Stimulated activated CD4-positive, alpha-beta T cell treated with anti-CD3 and anti-CD28 coated beads, Interleukin-2, amount 100 ng/mL, for 48 hours (primary cell): ENCODE measurements at regions not wholly inside any gene's neighbourhood (a gene's known extent, or its start where the extent isn't known, plus 50 kb on each side); places are given as distances from the start of the nearest gene placed in this dataset.
"Not testable (repeated sequence)": the region's sequence is repeated elsewhere in the genome, so short reads cannot be mapped to it uniquely, and the experiment has no call there.

Experiments
- DNase-seq, 2 donors: peaks; one replicate each; pipeline ENCODE4 v3.0.0-alpha.2; 2020

DNA sequence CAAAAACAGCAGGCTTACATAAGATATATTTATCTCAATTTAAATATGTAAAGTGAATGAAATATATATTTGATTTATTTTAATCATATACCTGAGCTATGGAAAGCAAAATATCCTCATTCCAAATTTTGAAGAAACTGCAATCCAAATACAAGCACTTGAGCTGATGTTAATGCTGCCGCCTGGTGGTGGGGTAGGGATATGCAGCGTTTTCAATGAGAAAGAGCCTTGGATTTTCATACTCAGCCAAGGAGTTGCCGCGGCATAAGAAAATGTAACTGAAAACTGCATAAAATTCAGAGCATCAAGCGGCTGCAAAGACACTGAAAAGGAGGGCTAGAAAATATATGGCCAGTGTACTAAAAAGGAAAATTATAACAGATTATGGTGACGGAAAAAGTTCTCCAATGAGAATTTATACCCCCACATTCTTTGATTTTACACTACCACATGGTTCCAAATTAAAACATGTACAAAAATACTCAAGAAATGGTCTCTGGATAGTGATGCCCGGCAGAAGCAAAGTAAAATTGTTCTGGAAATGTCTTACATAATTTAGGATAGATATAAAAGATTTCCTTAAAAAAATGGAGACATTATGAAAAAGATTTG, 660.3 kb upstream of the PITX2 start:
- peak; percentile 25 to 38 for DNase-seq

DNA sequence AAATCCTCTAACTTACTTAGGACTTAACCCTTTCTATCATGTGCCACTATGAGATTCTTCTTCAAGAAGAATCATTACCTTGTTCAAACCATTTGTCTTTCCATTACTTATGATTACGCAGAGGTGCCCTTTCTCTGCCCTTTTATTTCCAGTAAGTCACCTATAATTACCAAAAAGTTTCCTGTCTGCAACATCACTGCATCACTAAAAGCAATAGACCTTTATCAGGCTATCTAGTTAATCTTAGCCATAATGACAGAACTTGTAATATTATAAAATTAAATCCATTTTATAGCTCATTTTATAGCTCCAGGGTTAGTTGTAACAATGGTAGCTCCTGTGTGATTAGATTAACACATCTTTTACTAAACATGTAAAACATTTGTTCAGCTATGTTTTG, 673.6 kb upstream of the PITX2 start:
- DNase-seq, result no peak

DNA sequence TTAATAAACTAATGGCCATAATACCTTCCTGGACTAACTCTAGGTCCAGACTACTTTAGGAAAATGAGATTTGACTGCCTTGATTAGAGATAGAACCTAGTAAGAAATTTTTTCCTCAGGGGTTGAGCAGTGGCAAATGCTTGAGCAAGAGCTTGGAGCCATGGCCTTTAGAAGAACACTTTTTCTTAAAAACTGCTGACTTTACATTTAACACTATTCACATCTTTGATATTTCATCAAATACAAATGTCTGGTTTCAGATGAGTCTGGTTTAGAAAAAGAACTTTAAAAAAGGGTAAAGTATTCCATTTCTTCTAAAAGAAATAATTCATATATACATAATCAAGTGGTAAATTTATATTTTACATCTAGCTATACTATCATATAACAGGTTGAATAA, 680.9 kb upstream of the PITX2 start:
- no peak for DNase-seq

DNA sequence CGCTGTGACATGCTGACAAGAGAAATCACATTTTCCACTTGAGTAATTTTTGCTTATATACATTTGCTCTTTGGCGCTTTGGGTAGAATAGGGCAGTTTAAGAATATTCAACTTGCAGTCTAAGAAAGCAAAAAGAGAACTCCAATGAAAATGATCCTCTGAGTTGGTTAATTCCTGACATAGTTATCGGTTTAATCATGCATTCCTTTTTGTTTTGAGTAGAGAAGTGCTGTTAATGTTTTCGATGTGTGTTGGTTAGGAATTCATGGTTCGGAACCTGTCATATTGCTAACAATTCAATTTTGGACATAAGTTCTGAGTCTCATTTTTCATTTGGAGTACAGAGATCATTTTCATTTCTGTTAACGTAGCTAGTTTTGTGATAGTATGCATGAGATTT, 700.6 kb upstream of the PITX2 start:
- no peak for DNase-seq

DNA sequence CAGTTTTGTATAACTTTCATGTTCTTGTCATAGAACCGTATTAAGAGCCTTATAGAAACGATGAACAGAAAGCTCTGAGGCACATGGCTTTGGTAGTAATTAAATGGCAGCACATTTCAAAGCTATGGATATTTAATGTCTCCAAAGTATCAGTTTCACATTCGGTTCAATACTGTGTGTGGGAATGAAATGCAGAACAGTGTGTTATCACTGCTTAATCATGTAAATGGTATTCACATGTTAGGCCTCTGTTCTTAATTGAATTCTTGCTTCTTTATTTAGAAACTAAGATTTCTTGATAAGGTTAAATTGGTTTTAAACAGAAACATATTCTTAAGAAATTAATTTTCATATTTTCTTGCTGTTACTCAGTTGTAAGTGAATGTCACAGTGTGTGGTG, 701.0 kb upstream of the PITX2 start:
- no peak for DNase-seq

DNA sequence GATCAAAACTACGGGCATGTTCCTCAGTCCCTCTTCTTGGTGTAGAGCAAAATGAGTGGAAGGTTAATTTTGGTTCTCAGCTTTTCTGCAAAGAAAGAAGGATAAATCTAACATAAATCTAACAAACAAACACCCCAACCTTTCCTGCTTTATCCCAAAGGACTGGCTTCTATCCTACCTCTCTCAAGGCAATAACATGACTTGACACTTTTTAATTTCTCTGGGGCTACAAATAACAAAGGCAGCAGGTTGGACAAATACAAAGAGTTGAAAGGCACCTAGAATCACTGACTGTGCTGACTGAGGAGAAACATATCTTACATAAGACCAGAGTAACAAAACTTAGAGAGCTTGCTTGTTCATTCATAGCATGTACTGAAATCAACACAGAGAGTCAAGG, 703.6 kb upstream of the PITX2 start:
- DNase-seq, result no peak

DNA sequence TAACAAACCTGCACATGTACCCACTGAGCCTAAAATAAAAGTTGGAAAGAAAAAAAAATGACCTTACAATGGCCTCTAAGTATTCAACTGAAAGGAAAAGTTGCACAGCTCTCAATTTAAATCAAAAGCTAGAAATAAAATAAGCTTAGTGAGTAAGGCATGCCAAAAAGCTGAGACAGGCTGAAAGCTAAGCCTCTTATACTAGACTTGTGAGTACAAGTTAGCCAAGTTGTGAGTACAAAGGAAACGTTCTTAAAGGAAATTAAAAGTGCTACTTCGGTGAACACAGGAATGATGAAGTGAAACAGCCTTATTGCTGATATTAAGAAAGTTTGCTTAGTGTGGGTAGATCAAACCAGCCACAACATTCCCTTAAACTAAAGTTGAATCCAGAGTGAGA, 707.9 kb upstream of the PITX2 start:
- DNase-seq, result no peak

DNA sequence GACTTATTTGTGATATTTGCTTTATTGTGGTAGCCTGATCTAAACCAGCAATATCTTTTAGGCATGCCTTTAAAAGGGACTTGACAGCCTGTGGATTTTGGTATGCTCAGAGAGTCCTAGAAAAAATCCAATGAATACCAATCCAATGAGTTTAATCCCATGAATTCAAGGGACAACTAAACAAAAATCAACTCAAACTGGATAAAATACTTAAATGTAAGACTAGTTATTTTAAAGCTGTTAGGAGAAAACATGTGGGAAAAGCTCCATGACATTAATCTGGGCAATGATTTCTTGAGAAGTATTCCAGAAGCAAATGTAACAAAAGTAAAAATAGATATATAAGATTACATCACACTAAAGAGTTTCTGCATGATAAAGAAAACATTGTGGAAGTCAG, 711.5 kb upstream of the PITX2 start:
- no peak for DNase-seq

DNA sequence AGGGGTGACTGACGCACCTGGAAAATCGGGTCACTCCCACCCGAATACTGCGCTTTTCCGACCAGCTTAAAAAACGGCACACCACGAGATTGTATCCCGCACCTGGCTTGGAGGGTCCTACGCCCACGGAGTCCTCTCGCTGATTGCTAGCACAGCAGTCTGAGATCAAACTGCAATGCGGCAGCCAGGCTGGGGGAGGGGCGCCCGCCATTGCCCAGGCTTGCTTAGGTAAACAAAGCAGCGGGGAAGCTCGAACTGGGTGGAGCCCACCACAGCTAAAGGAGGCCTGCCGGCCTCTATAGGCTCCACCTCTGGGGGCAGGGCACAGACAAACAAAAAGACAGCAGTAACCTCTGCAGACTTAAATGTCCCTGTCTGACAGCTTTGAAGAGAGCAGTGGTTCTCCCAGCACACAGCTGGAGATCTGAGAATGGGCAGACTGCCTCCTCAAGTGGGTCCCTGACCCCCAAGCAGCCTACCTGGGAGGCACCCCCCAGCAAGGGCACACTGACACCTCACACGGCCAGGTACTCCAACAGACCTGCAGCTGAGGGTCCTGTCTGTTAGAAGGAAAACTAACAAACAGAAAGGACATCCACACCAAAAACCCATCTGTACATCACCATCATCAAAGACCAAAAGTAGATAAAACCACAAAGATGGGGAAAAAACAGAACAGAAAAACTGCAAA, 714.5 kb upstream of the PITX2 start:
- DNase-seq, result not testable (repeated sequence)

DNA sequence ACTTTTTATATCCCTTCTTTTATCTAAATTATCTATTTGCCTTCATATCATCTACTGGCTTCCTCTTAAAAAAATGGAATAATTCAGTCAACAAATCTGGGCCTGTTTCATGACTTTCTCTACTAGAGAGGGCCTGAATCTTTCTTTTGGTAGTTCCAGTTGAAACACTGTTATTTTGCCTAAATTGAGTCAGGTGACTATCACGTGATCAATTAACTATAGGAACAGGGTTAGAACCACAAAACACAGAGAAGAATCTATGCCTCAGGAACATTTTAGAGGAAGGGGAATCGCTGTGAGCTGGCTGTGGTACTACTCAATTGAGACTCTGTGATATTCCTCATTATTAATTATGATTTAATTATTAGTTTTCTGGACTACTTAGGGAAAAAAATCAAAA, 736.7 kb upstream of the PITX2 start:
- DNase-seq, result no peak

DNA sequence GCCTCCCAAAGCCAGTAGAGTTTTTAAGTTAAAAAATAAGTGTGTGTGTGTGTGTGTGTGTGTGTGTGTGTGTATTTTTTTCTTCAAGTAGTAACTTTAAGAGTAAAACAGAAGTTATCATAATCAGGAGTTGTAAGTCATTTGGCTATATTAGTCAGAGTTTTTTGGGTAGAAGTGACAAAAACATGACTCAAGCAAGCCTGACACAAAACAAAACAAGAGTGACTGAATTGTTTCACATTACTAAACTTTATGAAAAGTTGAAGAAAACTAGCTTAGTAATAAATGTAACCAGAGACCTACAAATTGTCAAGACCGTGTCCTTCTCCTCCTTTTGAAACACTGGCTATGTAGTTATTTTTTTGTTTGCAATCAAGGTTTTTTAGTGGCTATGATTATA, 738.0 kb upstream of the PITX2 start:
- DNase-seq, result no peak

DNA sequence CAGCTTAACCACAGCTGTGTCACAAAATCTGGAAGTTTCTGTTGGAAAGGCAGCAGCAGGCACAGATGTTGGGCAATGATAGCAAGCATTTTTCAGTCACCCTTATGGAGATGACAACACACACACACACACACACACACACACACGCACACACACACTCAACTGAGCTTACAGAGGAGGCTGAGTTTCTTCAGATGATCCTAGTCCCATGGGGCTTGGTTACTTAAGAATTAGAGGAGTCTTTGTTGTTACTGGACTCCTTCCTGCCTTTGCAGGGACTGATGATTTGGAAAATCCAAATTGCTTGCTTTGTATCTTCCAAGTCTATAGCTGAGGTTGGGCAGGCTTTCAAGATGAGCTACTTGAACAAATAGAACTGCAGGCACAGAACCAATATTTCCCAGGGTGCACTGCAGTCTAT, 740.1 kb upstream of the PITX2 start:
- no peak for DNase-seq

DNA sequence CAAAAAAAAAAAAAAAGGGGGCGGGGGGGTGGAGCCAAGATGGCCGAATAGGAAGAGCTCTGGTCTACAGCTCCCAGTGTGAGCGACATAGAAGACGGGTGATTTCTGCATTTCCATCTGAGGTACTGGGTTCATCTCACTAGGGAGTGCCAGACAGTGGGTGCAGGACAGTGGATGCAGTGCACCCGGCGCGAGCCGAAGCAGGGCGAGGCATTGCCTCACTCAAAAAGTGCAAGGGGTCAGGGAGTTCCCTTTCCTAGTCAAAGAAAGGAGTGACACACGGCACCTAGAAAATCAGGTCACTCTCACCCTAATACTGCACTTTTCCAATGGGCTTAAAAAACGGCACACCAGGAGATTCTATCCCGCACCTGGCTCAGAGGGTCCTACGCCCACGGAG, 755.0 kb upstream of the PITX2 start:
- not testable (repeated sequence) for DNase-seq

DNA sequence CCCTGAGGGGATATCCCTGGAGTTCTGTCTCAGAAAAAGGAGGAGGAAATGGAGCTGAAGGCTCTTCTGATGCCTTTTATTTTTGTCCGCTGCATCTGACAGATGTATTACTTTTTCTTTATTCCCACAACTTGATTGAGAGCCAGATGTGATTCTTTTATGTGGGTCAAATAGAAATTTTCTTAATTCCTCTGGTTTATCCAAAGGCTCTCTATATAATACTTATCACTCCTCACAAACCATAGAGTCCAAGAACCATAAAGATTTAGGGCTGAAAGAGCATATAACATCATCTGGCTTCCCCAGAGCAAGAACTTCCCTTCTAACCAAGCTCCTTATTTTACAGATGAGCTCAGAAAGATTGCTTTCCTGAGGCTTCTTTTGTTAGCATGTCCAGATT, 756.7 kb upstream of the FAM241A start:
- no peak for DNase-seq

DNA sequence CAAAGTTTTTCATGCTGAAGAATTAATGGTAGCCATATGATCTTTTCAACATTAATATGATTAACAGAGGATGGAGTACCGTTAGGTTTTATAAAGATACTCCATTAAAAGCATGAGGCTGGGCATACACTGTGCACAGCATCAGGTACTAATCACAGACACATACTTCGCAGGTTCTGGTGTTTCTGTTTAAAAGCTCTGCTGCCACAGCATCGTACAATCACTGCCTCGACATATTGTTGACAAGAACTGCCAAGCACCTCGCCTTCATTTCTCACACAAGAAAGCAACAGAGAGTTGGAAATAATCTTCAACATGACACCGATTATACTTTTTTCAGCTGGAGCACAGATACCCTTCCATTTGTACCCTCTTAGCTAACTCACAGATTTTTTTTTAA, 753.4 kb upstream of the FAM241A start:
- DNase-seq, result no peak

DNA sequence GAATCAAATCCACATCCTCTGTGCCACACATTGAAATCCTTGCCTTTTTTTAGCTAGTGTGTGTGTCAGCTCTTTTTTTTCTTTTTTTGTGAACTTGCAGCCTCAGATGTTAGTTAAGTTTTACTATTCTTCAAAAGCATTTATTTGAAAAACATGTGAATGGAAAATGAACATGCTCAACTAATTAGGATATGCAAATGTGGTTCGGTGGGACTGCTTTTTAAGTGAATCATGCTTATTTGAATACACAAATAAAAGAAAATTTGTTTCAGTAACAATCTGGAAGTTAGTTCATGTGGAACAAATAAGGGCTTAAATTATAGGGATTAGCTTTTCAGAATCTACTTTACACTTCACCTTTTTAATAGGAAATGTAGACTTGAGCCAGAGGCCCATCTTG, 751.5 kb upstream of the FAM241A start:
- no peak for DNase-seq

DNA sequence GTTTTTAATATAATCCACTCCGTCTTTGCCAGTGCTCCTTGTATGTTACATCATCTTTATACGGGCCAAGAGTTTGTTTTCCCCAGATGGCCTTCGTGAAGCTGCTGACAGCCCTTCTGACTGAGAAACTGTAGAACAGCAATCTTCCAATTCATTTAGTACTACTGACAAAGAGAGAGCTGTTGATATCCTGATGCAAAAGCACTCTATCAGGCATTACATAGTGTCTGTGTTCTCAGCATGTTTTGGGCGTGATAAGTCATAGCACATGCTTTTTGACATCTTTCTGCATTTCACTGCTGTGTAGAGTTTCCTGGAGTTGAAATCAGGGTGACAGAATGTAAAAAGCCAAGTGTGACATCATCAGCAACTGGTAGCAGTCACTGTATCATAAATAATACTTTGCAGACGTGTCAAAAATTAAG, 746.3 kb upstream of the FAM241A start:
- no peak for DNase-seq

DNA sequence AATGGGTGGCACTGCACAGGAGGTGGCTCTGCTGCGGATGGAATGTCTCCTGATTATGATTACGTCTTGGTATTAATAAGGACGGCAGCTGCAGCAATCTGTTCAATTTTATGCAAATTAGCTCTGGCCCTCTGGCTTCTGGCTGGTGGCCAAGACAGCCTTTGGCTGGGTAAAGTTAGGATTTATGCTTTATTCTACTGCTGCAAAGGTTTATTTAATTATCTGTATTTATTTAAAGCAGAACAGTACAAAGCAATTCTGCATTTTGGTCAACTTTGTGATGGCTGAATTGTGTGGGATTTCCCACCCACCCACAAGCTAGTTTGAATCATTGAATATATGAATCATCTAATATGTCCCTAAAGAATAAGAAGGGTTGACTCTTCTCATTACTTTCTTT, 745.6 kb upstream of the FAM241A start:
- no peak for DNase-seq

DNA sequence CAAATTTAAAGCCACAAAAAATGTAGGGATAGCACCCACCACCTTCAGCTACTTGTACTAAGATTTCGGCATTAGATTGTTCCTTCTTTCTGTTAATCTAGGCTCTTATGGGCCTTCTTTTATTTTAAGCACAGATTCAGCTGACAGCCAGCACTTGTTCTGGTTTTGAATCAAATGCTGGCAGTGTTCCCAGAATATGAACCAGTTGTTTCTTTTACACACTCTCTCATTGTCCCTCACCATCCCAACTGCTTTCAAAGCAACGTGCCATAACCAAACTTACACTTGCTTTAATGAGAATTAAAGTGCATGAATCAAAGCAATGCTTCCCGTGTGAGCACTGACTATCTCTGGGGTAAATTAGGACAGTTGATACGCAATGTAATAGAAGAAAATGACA, 744.5 kb upstream of the FAM241A start:
- no peak for DNase-seq

DNA sequence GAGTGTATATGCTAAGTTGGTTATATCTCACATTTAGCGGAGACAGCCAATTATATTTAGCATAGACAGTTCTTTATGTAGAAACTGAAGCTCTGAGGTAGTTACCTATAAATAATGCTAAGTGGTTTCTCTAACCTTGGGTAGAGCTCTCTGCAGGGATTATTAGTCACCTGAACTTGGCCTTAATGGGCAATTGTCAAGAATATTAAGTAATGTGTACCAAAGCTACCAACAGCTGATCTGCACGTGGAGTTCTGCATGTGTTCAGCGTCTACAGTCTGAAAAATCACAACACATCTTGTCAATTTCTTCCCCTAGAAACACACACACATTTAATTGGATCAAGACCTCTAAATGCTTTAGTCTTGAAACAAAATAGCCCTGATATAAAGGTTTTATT, 740.6 kb upstream of the FAM241A start:
- DNase-seq, result no peak

DNA sequence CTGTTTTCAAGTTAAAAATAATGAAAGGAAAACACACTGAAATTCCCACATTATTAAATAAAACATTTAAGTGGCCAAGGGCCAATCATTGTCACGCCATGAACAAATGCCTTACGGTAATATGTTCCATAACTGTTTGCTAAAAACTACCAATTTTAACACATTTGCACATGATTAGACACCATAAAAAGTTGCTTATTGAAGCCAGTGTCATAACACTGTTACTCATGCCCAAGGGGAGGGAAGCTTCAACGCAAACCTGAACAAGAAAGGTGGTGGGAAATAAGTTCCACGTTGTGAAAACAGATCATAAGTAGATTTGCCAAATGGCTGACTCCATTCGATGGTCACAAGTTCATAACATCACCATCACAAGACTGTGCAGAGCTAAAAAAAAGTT, 739.3 kb upstream of the FAM241A start:
- no peak for DNase-seq

DNA sequence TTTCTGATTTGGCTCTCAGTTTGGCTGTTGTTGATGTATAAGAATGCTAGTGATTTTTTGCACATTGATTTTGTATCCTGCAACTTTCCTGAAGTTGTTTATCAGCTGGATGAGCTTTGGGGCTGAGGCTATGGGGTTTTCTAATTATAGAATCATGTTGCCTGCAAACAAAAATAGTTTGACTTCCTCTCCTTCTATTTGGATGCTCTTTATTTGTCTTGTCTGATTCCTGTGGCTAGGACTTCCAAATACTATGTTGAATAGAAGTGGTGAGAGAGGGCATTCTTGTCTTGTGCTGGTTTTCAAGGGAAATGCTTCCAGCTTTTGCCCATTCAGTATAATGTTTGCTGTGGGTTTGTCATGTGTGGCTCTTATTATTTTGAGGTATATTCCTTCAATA, 734.7 kb upstream of the FAM241A start:
- DNase-seq, result no peak

DNA sequence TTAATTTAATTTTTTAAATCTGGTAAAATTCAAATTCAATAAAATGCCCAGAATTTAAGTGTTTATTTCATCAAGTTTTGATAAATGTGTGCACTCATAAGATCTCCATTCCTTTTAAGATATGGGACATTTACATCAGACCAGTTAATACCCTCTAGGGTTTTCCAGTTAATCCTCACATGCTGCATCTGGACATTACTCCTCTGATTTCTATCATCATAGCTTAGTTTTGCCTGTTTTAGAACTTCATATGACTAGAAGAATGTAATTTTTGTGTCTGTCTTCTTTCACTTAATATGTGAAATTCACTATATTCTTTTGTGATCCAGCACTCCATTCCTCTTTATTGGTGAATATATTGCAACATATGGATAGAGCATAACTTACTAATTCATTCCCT, 727.7 kb upstream of the FAM241A start:
- no peak for DNase-seq

DNA sequence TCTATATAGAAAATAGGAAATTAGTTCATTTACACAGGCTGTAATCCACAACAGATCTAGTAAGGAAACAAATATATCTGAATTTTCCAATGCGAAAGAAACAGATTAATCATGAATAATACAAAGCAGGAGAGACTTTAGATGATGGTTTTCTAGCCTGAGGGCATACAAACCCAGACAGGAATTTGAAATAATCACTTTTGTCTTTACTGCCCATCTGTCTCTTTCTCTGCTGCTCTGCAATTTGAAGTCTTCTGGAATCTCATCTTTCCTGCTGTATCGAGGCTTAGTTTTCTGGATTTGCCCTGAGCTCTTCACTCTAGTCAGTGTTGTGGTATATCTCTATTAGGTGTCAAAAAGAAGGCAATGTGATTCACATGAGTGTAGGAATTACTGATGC, 711.8 kb upstream of the FAM241A start:
- DNase-seq, result no peak

DNA sequence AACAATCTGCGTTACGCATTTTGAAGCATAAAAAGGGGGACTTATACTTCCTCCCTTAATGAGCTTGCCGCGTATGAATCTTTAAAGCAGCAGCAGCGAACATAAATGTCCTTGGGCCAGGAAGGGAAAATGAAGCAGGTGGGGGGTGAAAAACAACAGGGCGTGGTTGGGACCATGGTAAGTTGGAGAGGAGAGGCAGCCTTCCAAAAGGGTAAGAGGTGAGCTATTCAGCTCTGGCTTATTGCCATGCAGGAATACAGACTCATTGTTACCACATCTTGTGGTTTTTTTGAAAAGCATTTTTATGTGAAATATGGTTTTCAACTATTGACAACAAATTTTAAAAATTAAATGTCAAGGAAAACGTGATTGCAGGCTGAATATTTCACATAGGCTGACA, 710.7 kb upstream of the FAM241A start:
- no peak for DNase-seq
